ENCODE measurements at regions not wholly inside any gene's neighbourhood (a gene's known extent, or its start where the extent isn't known, plus 50 kb on each side); places are given as distances from the start of the nearest gene placed in this dataset.

- Histone ChIP-seq H3K4me2 (ENCODE audit: low read depth, low read length, poor library complexity, severe bottlenecking) (no peak overlapping the region), H3K27me3 (ENCODE audit: insufficient read depth, low read length, poor library complexity, severe bottlenecking) (no peaks in the 10 kb centered on the region), H3K9me2 (replicated peaks; ENCODE audit: low read depth, low read length) (no peaks in the 10 kb centered on the region), H2AFZ (ENCODE audit: low read length) (no peak overlapping the region), H3K79me2 (ENCODE audit: insufficient read depth, low read length) (no peaks in the 10 kb centered on the region), H3K4me3 (ENCODE audit: low read length, poor library complexity, severe bottlenecking) (no peak overlapping the region), H3K4me1 (ENCODE audit: insufficient read depth, low read length, poor library complexity, severe bottlenecking) (no peaks in the 10 kb centered on the region), H3K9ac (ENCODE audit: low read depth, low read length, poor library complexity, severe bottlenecking) (no peak overlapping the region), H3K9me3 (ENCODE audit: insufficient read depth, low read depth, low read length) (no peaks in the 10 kb centered on the region), H3F3A (ENCODE audit: low read depth) (no peaks in the 10 kb centered on the region), H4K20me1 (ENCODE audit: insufficient read depth, low read length, poor library complexity, severe bottlenecking) (no peaks in the 10 kb centered on the region), H3K36me3 (ENCODE audit: insufficient read depth, low read length) (no peaks in the 10 kb centered on the region)
- TF ChIP-seq EZH2phosphoT487 (IDR thresholded peaks at IDR 0.05; ENCODE audit: borderline replicate concordance) (no peak), CTCF (conservative IDR thresholded peaks at IDR 0.05; ENCODE audit: low read length) (no peak)
These were observed 166.7 kb upstream of the SYT1 start for GRCh38 chr12:78697817-78698415.

GRCh38 chr12:78698747-78699146 lies 165.8 kb upstream of the SYT1 start:
- TF ChIP-seq CTCF (conservative IDR thresholded peaks at IDR 0.05; ENCODE audit: low read length) (no peak), EZH2phosphoT487 (IDR thresholded peaks at IDR 0.05; ENCODE audit: borderline replicate concordance) (no peak)
- H3K79me2 ChIP-seq (ENCODE audit: insufficient read depth, low read length) = no peaks in the 10 kb centered on the region
- H3K9me3 ChIP-seq (ENCODE audit: insufficient read depth, low read depth, low read length) = no peaks in the 10 kb centered on the region
- H3K36me3 ChIP-seq (ENCODE audit: insufficient read depth, low read length) = no peaks in the 10 kb centered on the region
- H3K9me2 ChIP-seq (replicated peaks; ENCODE audit: low read depth, low read length) = no peaks in the 10 kb centered on the region
- H3K4me1 ChIP-seq (ENCODE audit: insufficient read depth, low read length, poor library complexity, severe bottlenecking) = no peaks in the 10 kb centered on the region
- H2AFZ ChIP-seq (ENCODE audit: low read length) = no peak overlapping the region
- no peak overlapping the region for H3K4me2 ChIP-seq (ENCODE audit: low read depth, low read length, poor library complexity, severe bottlenecking)
- no peaks in the 10 kb centered on the region for H3K27me3 ChIP-seq (ENCODE audit: insufficient read depth, low read length, poor library complexity, severe bottlenecking)
- no peak overlapping the region for H3K9ac ChIP-seq (ENCODE audit: low read depth, low read length, poor library complexity, severe bottlenecking)
- no peaks in the 10 kb centered on the region for H3F3A ChIP-seq (ENCODE audit: low read depth)
- no peak overlapping the region for H3K4me3 ChIP-seq (ENCODE audit: low read length, poor library complexity, severe bottlenecking)
- no peaks in the 10 kb centered on the region for H4K20me1 ChIP-seq (ENCODE audit: insufficient read depth, low read length, poor library complexity, severe bottlenecking)

GRCh38 chr12:78700565-78700964 lies 164.0 kb upstream of the SYT1 start:
- no peaks in the 10 kb centered on the region for H3K27me3 ChIP-seq (ENCODE audit: insufficient read depth, low read length, poor library complexity, severe bottlenecking)
- no peaks in the 10 kb centered on the region for H3K4me1 ChIP-seq (ENCODE audit: insufficient read depth, low read length, poor library complexity, severe bottlenecking)
- H3K4me2 ChIP-seq (ENCODE audit: low read depth, low read length, poor library complexity, severe bottlenecking) = no peak overlapping the region
- TF ChIP-seq EZH2phosphoT487 (IDR thresholded peaks at IDR 0.05; ENCODE audit: borderline replicate concordance) (no peak), CTCF (conservative IDR thresholded peaks at IDR 0.05; ENCODE audit: low read length) (no peak)
- no peaks in the 10 kb centered on the region for H4K20me1 ChIP-seq (ENCODE audit: insufficient read depth, low read length, poor library complexity, severe bottlenecking)
- no peak overlapping the region for H2AFZ ChIP-seq (ENCODE audit: low read length)
- no peaks in the 10 kb centered on the region for H3K9me2 ChIP-seq (replicated peaks; ENCODE audit: low read depth, low read length)
- H3K9me3 ChIP-seq (ENCODE audit: insufficient read depth, low read depth, low read length) = no peaks in the 10 kb centered on the region
- H3K79me2 ChIP-seq (ENCODE audit: insufficient read depth, low read length) = no peaks in the 10 kb centered on the region
- H3K36me3 ChIP-seq (ENCODE audit: insufficient read depth, low read length) = no peaks in the 10 kb centered on the region
- H3K9ac ChIP-seq (ENCODE audit: low read depth, low read length, poor library complexity, severe bottlenecking) = no peak overlapping the region
- no peak overlapping the region for H3K4me3 ChIP-seq (ENCODE audit: low read length, poor library complexity, severe bottlenecking)
- no peaks in the 10 kb centered on the region for H3F3A ChIP-seq (ENCODE audit: low read depth)

All from Loucy (cell line).